ENCODE measurements at regions not wholly inside any gene's neighbourhood (a gene's known extent, or its start where the extent isn't known, plus 50 kb on each side); places are given as distances from the start of the nearest gene placed in this dataset.

DNA sequence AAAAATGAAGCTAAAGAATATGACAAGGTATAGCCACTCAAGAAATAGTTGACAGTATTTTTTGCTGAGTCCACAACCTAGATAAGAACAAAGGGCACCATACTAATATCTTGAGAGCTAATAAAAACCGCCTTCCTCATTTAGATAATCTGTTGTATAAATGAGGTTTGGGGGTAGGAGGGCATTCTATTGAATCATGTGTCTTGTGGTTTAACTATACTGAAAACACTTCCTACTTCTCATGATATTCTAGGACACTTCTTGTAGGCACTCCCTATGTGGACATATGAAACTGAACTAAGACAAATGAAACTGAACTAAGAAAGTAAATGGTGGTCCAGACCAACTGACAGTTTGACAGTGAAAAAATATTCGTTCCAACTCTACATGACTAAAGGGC, 1268.5 kb upstream of the C9orf72 start:
- TF ChIP-seq, protein P1, sequence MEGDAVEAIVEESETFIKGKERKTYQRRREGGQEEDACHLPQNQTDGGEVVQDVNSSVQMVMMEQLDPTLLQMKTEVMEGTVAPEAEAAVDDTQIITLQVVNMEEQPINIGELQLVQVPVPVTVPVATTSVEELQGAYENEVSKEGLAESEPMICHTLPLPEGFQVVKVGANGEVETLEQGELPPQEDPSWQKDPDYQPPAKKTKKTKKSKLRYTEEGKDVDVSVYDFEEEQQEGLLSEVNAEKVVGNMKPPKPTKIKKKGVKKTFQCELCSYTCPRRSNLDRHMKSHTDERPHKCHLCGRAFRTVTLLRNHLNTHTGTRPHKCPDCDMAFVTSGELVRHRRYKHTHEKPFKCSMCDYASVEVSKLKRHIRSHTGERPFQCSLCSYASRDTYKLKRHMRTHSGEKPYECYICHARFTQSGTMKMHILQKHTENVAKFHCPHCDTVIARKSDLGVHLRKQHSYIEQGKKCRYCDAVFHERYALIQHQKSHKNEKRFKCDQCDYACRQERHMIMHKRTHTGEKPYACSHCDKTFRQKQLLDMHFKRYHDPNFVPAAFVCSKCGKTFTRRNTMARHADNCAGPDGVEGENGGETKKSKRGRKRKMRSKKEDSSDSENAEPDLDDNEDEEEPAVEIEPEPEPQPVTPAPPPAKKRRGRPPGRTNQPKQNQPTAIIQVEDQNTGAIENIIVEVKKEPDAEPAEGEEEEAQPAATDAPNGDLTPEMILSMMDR (IDR thresholded peaks at IDR 0.05; ENCODE audit: low read length): no peak
- TF ChIP-seq EZH2 (IDR thresholded peaks at IDR 0.05; ENCODE audit: borderline replicate concordance, low read length): no peak
